Transverse colon (tissue), 4 donors: ENCODE measurements at regions not wholly inside any gene's neighbourhood (a gene's known extent, or its start where the extent isn't known, plus 50 kb on each side); places are given as distances from the start of the nearest gene placed in this dataset.

ENCODE experiments used
- DNase-seq: peaks from one replicate; pipeline ENCODE4 v3.0.0-alpha.2; 2019
- H3K27ac ChIP-seq, 4 donors: fragments of 200-600 bp; sonication (generic); 2 replicates each; pipeline ENCODE4 v1.5.1; 2016 to 2018; ENCODE audit warnings: inconsistent platforms in 4 of 4
- H3K27me3 ChIP-seq: fragments of 200-600 bp; sonication (generic); 2 replicates; pipeline ENCODE4 v1.5.1; 2017; ENCODE audit warnings: inconsistent platforms
- H3K36me3 ChIP-seq, 4 donors: fragments of 200-600 bp; sonication (generic); 2 replicates each; pipeline ENCODE4 v1.5.1; 2017 to 2019; ENCODE audit warnings: inconsistent platforms in 4 of 4
- H3K4me1 ChIP-seq, 4 donors: fragments of 200-600 bp; sonication (generic); 2 replicates each; pipeline ENCODE4 v1.5.1; 2017 to 2020; ENCODE audit warnings: inconsistent platforms in 4 of 4
- H3K4me3 ChIP-seq, 4 donors: fragments of 200-600 bp; sonication (generic); 1 replicate in 1 of 4; 2 replicates in 3 of 4; pipeline versions ENCODE4 v1.5.1 to v1.6.1; 2017 to 2019; ENCODE audit warnings: inconsistent platforms in 4 of 4
- H3K9me3 ChIP-seq, 2 donors: fragments of 200-600 bp; sonication (generic); 2 replicates each; pipeline ENCODE4 v1.5.1; 2017 to 2019; ENCODE audit warnings: inconsistent platforms in 2 of 2
- CTCF ChIP-seq, 5 experiments: fragments of 200-600 bp in 3 of 5; fragments of 450-650 bp in 2 of 5; sonication (generic) in 3 of 5; IDR thresholded peaks; 1 replicate in 2 of 5; 2 replicates in 3 of 5; pipeline ENCODE4 v1.5.1; 2016 to 2017; ENCODE audit warnings: antibody characterized with exemption in 5 of 5, inconsistent platforms in 3 of 5, mild to moderate bottlenecking in 2 of 5, moderate library complexity in 1 of 5
- EP300 ChIP-seq: sonication (generic); formaldehyde crosslinking; IDR thresholded peaks from one replicate; pipeline ENCODE4 v1.6.1; 2017; ENCODE audit warnings: antibody characterized with exemption, low read depth
- POLR2A ChIP-seq: fragments of 450-650 bp; IDR thresholded peaks from one replicate; pipeline ENCODE4 v1.6.1; 2016; ENCODE audit warnings: antibody characterized with exemption, mild to moderate bottlenecking, moderate library complexity
- POLR2AphosphoS5 ChIP-seq, 3 donors: sonication (generic); formaldehyde crosslinking; IDR thresholded peaks; one replicate each; pipeline ENCODE4 v1.6.1; 2016; ENCODE audit warnings: antibody characterized with exemption in 3 of 3
- WGBS, 2 donors: methylation state at CpG; one replicate each; pipeline ENCODE4 v1.1.5; 2018; ENCODE audit warnings: low coverage in 1 of 2; 5-methylcytosine and 5-hydroxymethylcytosine counted together
- in situ Hi-C, 4 donors: fragments of 200-750 bp; cut with MboI; loops; one replicate each; pipeline versions ENCODE4 v1.15.0 to v1.15.1; 2017; ENCODE audit warnings: low sequenced_read_pairs in 3 of 4, low pct_ligation_motif_present in 1 of 4, low pct_unique_long_range_greater_than_20kb in 1 of 4
- intact Hi-C: fragments of 100-400 bp; cut with DNase I; formaldehyde crosslinking; loops from one replicate; pipeline ENCODE4 v1.15.1; 2023; ENCODE audit warnings: low total_unique reads

- WGBS, 2 donors = 85 to 87% methylated on average over 2 of the region's 2 CpGs
- H3K27me3 ChIP-seq = no peaks in the 10 kb centered on the region
- intact Hi-C loops (no loop called here), in situ Hi-C loops (no loop called here)
- H3K27ac ChIP-seq = no peak overlapping the region
- TF ChIP-seq POLR2A = no peak
- TF ChIP-seq EP300 = no peak
- no peak for TF ChIP-seq POLR2AphosphoS5 (IDR thresholded peaks at IDR 0.05)
- TF ChIP-seq CTCF (IDR thresholded peaks at IDR 0.05) = no peak
- H3K4me1 ChIP-seq = no peaks in the 10 kb centered on the region
- no peak for DNase-seq
- H3K9me3 ChIP-seq = peaks cover 0 to 7% of the 10 kb centered on the region in 2 donors
- H3K36me3 ChIP-seq = no peaks in the 10 kb centered on the region
- H3K4me3 ChIP-seq = no peak overlapping the region
Measured at GRCh38 chr5:35294976-35295375, 64.7 kb upstream of the PRLR start.

DNA sequence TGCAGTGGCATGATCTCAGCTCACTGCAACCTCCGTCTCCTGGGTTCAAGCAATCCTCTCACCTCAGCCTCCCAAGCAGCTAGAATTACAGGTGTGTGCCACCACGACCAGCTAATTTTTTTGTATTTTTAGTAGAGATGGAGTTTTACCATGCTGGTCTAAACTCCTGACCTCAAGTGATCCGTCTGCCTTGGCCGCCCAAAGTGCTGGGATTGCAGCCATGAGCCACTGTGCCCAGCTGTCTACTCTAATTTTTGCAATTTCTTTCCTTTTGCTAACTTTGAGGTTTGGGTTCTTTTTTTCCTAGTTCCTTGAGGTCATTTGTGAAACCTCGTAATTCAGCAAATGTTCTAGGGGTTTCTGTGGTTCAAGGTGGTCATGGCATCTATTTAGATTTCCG, 63.7 kb upstream of the PRLR start:
- WGBS, 2 donors = 63% methylated on average over 5 to 6 of the region's 6 CpGs
- in situ Hi-C loops = no loop called here

GRCh38 chr5:35285435-35285834, 55.1 kb upstream of the PRLR start:
- no peaks in the 10 kb centered on the region for H3K4me1 ChIP-seq
- in situ Hi-C loops = no loop called here
- H3K27me3 ChIP-seq = no peaks in the 10 kb centered on the region
- no peak overlapping the region for H3K27ac ChIP-seq
- no peak for DNase-seq
- no peaks in the 10 kb centered on the region for H3K36me3 ChIP-seq
- no peak overlapping the region for H3K4me3 ChIP-seq
- intact Hi-C loops = no loop called here
- TF ChIP-seq POLR2AphosphoS5 (IDR thresholded peaks at IDR 0.05) = no peak
- no peak for TF ChIP-seq POLR2A
- no peak for TF ChIP-seq EP300
- no peak for TF ChIP-seq CTCF (IDR thresholded peaks at IDR 0.05)
- H3K9me3 ChIP-seq = no peaks in the 10 kb centered on the region
- 67 to 75% methylated on average over 3 of the region's 3 CpGs for WGBS, 2 donors

More for the DNA sequence above, 63.7 kb upstream of the PRLR start:
- Histone ChIP-seq H3K4me3 (no peak overlapping the region), H3K27me3 (no peaks in the 10 kb centered on the region), H3K27ac (no peak overlapping the region), H3K9me3 (peaks cover 0 to 7% of the 10 kb centered on the region in 2 donors), H3K4me1 (no peaks in the 10 kb centered on the region), H3K36me3 (no peaks in the 10 kb centered on the region)
- DNase-seq = no peak
- TF ChIP-seq POLR2AphosphoS5 (IDR thresholded peaks at IDR 0.05) (no peak), POLR2A (no peak)
- intact Hi-C loops = no loop called here

GRCh38 chr5:35285011-35285410, 54.7 kb upstream of the PRLR start:
- Histone ChIP-seq H3K27ac (no peak overlapping the region), H3K9me3 (no peaks in the 10 kb centered on the region), H3K4me1 (no peaks in the 10 kb centered on the region), H3K36me3 (no peaks in the 10 kb centered on the region), H3K27me3 (no peaks in the 10 kb centered on the region), H3K4me3 (no peak overlapping the region)
- TF ChIP-seq CTCF (IDR thresholded peaks at IDR 0.05) = no peak
- TF ChIP-seq POLR2A = no peak
- no peak for TF ChIP-seq POLR2AphosphoS5 (IDR thresholded peaks at IDR 0.05)
- TF ChIP-seq EP300 = no peak
- WGBS, 2 donors = 71% methylated on average over 1 of the region's 1 CpG
- intact Hi-C loops (no loop called here), in situ Hi-C loops (no loop called here)
- DNase-seq = no peak

- DNase-seq = no peak
- Histone ChIP-seq H3K4me3 (no peak overlapping the region), H3K36me3 (no peaks in the 10 kb centered on the region), H3K27ac (no peak overlapping the region), H3K27me3 (no peaks in the 10 kb centered on the region), H3K4me1 (no peaks in the 10 kb centered on the region), H3K9me3 (no peaks in the 10 kb centered on the region)
- in situ Hi-C loops (no loop called here), intact Hi-C loops (no loop called here)
- TF ChIP-seq CTCF (IDR thresholded peaks at IDR 0.05) (no peak), EP300 (no peak), POLR2A (no peak), POLR2AphosphoS5 (IDR thresholded peaks at IDR 0.05) (no peak)
Measured at GRCh38 chr5:35284364-35284763, 54.1 kb upstream of the PRLR start.
